Middle frontal gyrus (tissue), 1 donor: ENCODE measurements at regions not wholly inside any gene's neighbourhood (a gene's known extent, or its start where the extent isn't known, plus 50 kb on each side); places are given as distances from the start of the nearest gene placed in this dataset.
"Not testable (repeated sequence)": the region's sequence is repeated elsewhere in the genome, so short reads cannot be mapped to it uniquely, and the experiment has no call there.

Source experiments
- DNase-seq: peaks from one replicate; pipeline ENCODE4 v3.0.0-alpha.2; 2015; ENCODE audit warnings: low spot score; ENCODE audit errors: extremely low spot score

GRCh38 chr5:14993459-14994133 is 122.0 kb upstream of the ANKH start:
- DNase-seq: not testable (repeated sequence)

DNA sequence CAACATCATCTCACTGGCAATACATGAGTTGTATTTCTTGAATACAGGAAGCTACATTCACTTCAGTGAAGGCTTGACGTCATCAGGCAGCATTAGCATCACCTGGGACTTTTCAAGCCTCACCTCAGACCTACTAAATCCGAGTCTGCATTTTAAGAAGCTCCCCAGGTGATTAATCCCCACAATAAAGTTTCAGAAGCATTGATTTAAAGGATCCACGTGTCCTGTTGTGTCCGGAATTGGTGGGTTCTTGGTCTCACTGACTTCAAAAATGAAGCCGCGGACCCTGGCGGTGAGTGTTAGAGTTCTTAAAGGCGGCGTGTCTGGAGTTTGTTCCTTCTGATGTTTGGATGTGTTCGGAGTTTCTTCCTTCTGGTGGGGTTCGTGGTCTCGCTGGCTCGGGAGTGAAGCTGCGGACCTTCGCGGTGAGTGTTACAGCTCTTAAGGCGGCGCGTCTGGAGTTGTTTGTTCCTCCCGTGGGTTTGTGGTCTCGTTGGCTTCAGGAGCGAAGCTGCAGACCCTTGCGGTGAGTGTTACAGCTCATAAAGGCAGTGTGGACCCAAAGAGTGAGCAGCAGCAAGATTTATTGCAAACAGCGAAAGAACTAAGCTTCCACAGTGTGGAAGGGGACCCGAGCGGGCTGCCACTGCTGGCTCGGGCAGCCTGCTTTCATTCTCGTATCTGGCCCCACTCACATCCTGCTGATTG is 121.3 kb upstream of the ANKH start:
- DNase-seq: not testable (repeated sequence)

DNA sequence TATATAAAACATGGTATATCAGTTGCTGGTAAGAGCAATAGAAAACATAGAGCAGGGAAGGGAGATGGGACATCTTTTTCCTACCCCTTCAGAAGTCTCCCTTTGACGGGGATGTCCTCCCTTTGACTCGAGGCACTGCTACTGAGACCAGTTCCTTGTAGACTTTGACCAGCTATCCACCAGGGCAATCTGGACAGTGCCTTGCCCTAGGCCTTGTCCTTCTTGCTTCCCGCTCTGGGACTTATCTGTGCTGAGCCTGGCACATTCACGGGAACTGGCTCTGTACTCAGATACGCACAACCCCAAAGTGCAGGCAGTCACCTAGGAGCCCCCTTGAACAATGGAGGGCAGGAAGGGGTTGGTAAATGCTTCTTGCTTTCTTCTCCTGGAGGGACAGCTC is 116.6 kb upstream of the ANKH start:
- no peak for DNase-seq

DNA sequence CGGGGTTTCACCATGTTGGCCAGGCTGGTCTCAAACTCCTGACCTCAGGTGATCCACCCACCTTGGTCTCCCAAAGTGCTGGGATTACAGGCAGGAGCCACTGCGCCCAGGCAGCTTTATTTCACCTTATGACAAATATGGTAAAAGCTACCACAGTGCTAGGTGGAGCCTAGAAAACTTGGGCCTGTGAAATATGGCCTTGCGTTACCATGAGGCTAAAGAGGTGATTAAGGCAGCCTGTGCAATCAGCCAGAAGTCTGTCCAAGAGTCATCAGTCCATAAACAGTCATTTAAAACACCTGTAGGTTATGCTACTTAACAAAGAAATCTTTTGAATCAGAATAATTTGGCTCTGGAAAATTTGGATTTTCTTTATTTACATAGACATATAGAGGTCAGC is 114.8 kb upstream of the ANKH start:
- no peak for DNase-seq

- no peak for DNase-seq
Measured at GRCh38 chr5:14983666-14984441, 112.3 kb upstream of the ANKH start.

- no peak for DNase-seq
Measured at GRCh38 chr5:14980698-14981097, 109.1 kb upstream of the ANKH start.

DNA sequence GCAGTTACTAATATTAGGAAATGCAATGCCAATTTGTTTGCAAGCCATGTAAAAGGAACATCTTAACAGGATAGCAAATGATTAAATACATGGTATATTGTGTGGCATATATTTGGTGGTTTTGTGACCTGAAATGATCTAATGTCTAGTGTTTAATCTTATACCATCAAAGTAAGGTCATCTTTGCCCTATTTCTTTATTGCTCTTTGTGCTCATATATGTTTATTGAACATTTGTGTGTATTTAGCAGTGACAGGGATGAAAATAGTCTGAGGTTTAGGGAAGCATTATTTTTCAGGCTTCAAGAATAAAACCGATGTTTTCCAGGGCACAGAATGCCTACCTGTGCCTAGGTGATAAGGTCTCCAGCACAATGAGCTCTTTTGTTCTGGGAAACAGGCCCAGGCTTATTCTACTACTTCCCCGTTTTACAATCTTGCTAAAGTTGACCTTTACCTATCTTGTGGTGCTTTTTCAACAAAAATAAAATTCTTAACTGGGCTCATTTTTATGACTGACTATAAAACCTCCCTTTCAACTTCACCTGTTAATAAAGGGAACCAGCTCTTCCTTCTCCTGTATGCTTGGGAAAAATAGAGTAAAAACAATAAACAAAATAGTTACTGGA is 105.6 kb upstream of the ANKH start:
- DNase-seq: no peak

- DNase-seq: no peak
Measured at GRCh38 chr5:14976486-14976885, 104.9 kb upstream of the ANKH start.

DNA sequence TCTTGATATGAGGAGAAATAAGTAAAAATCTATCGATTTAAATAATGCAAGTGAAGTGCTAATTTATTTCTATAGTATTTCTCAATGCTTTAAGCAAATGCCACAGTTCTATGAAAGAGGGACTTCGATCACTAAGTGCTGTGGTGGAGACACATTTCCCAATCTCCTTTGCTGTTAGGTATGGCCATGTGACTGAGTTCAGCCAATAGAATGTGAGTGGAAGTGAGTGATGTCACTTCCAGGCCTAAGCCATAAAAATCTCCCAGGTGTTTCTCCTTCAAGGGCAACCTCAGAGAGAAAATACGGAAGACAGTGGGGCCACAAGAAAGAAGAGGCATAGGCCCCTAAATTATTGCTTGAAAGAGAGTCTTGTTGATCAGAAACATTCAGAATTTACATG is 100.3 kb upstream of the ANKH start:
- no peak for DNase-seq

DNA sequence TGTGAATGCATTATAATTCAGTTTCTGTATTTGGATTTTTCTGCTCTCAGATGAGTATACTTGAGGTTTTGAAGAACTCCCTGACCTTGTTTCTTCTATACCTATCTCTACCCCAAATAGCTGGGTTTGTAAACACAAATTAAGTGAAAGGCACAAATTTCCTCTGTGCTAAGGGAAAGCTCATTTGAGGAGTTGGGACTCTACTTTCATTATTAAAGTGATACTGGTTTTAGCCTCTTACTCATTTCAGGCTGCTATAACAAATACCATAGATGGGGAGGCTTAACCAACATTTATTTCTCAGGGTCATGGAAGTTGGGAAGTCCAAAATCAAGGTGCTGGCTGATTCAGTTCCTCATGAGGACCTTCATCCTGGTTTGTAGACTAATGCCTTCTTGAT is 97.2 kb upstream of the ANKH start:
- DNase-seq: no peak

DNA sequence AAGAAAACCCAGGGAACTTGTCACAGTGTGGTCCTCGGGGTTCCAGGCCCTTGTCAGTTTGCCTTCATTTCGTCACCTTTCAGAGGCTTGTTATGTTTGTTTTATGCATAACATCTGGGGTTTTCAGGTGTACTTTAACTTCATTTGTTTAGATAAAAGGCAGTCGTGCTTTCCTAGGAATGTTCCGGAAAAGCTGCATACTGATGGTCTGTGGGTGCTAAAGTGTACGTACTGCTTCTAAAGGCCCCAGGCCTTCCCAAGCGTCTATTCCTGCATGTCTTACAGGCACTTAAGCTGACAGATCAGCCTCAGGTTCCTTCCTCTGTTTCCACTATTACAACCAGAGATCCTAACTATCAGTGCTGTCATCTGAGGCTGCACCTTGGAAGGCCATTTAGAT is 95.6 kb upstream of the ANKH start:
- no peak for DNase-seq

- DNase-seq: no peak
Measured at GRCh38 chr5:14965815-14966214, 94.2 kb upstream of the ANKH start.

GRCh38 chr5:14962604-14963003 is 91.0 kb upstream of the ANKH start:
- DNase-seq: no peak

- no peak for DNase-seq
Measured at GRCh38 chr5:14960120-14960462, 88.5 kb upstream of the ANKH start.

- DNase-seq: no peak
Measured at GRCh38 chr5:14959399-14960119, 88.0 kb upstream of the ANKH start.

DNA sequence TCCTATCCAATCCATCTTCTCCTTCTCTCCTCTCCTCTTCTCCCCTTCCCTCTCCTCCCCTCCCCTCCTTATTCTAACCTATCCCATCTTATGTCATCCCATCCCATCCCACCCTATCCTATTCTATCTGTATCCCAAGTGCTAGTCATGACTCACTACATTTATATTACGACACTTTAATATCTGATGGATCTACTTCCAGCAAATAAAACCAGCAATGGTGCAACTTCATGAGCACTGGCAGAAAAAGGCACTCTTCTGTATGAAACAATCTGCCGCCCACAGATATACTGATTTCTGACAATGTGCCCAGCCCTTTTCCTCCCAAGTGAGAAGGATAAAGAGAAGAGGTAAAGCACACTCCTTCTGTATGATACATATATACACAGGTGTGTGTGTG is 86.6 kb upstream of the ANKH start:
- no peak for DNase-seq

DNA sequence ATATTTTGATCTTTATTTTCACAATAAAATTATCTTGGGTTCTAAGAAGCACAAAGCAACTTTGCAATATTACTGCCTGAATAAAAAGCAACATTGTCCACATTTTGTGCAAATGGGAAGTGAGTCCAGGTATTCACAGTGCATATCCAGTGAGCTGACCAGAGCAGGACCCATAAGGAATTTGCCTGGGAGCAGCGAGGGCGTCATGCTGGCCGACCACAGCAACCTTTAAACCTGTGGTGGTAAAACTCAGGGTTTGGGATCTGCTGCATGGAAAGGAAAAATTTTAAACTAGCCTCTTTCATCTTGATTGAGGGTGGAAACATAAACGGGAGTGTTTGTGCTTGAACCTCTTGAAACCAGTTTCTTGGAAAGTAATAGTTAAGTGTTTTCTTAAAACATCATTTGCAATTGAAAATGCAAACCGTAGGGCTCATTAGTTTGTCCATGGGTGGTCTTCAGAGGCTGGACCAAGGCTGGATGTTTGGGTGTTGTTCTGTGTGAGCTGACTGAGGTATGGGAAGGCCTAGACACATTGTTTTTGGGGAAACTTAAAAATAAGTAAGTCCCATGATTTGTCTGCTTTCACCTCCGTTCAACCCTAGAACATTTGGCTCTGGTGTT is 85.0 kb upstream of the ANKH start:
- DNase-seq: no peak

- DNase-seq: no peak
Measured at GRCh38 chr5:14954616-14955343, 83.2 kb upstream of the ANKH start.

GRCh38 chr5:14954216-14954615 is 82.6 kb upstream of the ANKH start:
- DNase-seq: no peak

DNA sequence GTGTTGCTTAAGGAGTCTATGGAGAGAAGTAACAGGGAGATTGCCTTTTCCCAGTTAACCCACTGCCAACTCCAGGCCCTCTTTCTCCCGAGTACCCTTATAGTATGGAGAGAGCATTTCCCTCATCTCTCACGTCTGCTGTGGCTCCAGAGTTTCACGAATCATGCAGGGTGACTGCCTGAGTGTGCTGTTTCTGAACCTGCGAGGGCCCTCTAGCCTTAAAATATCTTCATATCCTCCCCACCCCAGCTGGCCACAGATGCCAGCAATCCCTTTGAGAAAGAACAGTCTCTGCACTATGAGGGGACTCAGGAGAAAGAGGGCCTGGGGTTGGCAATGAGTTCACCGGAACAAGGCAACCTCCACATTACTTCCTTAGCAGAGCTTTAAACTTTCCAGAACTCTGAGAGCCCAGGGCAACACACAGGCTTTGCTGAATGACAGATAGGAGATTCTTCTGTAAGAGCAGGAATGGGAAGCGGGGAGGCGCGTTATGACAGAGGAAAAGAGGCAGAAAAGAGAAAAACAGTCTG is 81.6 kb upstream of the ANKH start:
- DNase-seq: no peak
